GM21786 (cell line): ENCODE measurements at regions not wholly inside any gene's neighbourhood (a gene's known extent, or its start where the extent isn't known, plus 50 kb on each side); places are given as distances from the start of the nearest gene placed in this dataset.

Experiments
- ATAC-seq: cut with Tn5 transposase; IDR thresholded peaks from one replicate; pipeline ENCODE4 v1.9.1; 2021; ENCODE audit not compliant: unreplicated experiment

GRCh38 chr15:61421470-61421869, 192.4 kb upstream of the RORA start:
- ATAC-seq, result no peak

GRCh38 chr15:61420546-61420945, 191.4 kb upstream of the RORA start:
- no peak for ATAC-seq

GRCh38 chr15:61415617-61416120, 186.6 kb upstream of the RORA start:
- ATAC-seq, result no peak

- no peak for ATAC-seq
Observed at GRCh38 chr15:61411902-61412510, 182.9 kb upstream of the RORA start.

GRCh38 chr15:61410662-61411061, 181.6 kb upstream of the RORA start:
- no peak for ATAC-seq

GRCh38 chr15:61404567-61404966, 175.5 kb upstream of the RORA start:
- ATAC-seq, result no peak

GRCh38 chr15:61403884-61404283, 174.8 kb upstream of the RORA start:
- no peak for ATAC-seq

- ATAC-seq, result no peak
Observed at GRCh38 chr15:61401903-61402698, 173.0 kb upstream of the RORA start.

GRCh38 chr15:61398310-61398709, 169.2 kb upstream of the RORA start:
- no peak for ATAC-seq

GRCh38 chr15:61396235-61396919, 167.3 kb upstream of the RORA start:
- ATAC-seq, result no peak

GRCh38 chr15:61393949-61394348, 164.8 kb upstream of the RORA start:
- no peak for ATAC-seq

GRCh38 chr15:61393524-61393923, 164.4 kb upstream of the RORA start:
- ATAC-seq, result no peak

- no peak for ATAC-seq
Observed at GRCh38 chr15:61390138-61390537, 161.0 kb upstream of the RORA start.

GRCh38 chr15:61389334-61390028, 160.4 kb upstream of the RORA start:
- no peak for ATAC-seq

GRCh38 chr15:61387675-61388074, 158.6 kb upstream of the RORA start:
- no peak for ATAC-seq

- ATAC-seq, result no peak
Observed at GRCh38 chr15:61383421-61383820, 154.3 kb upstream of the RORA start.

- no peak for ATAC-seq
Observed at GRCh38 chr15:61382927-61383326, 153.8 kb upstream of the RORA start.

GRCh38 chr15:61381501-61381900, 152.4 kb upstream of the RORA start:
- no peak for ATAC-seq

- ATAC-seq, result no peak
Observed at GRCh38 chr15:61380270-61380669, 151.2 kb upstream of the RORA start.

GRCh38 chr15:61379005-61379404, 149.9 kb upstream of the RORA start:
- ATAC-seq, result no peak

- ATAC-seq, result no peak
Observed at GRCh38 chr15:61376961-61377360, 147.9 kb upstream of the RORA start.
